ENCODE measurements at regions not wholly inside any gene's neighbourhood (a gene's known extent, or its start where the extent isn't known, plus 50 kb on each side); places are given as distances from the start of the nearest gene placed in this dataset.

DNA sequence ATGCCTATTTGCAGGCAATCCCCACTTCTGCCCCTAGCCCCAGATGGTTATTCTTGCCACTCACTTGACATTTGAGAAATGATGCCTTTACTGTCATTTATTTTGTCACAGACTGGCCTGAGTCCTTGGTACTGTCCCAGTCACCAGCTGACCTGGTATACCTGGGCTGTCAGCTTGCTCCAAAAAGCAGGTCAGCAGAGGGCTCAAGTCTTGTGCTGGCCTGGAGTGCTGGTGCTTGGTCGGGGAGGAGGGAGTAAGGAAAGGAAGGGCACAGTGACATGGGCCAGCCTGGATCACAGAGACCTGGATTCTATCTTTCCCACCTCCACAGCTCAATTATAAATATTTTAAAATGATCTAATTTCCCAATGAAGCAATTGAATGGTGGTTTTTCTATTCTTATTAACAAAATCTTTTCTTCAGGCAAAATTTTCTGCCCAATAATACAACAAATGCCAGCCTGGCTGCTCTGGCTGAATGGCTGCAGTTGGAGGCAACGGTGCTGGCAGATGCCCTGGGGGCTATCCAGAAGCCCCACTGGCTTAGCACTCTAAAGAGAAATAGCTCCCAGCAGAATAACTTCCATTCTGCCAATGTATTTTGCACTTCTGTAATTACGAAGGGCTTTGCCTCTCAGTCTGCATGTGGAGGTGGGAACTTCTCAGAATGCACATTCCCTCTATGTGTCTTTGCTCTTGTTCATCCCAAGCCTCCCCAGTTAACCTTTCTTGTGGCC lies 160.6 kb downstream of the GADD45G start:
- TF ChIP-seq POLR2A (IDR thresholded peaks at IDR 0.05; ENCODE audit: low read length) (no peak), GATA1 (IDR thresholded peaks at IDR 0.05; ENCODE audit: low read depth, low read length) (no peak)
